Activated CD4-positive, alpha-beta memory T cell treated with anti-CD3 and anti-CD28 coated beads for 36 hours (primary cell): ENCODE measurements at regions not wholly inside any gene's neighbourhood (a gene's known extent, or its start where the extent isn't known, plus 50 kb on each side); places are given as distances from the start of the nearest gene placed in this dataset.

Experiments used
- CTCF ChIA-PET: fragments of 350-600 bp; sonication (Branson Sonifier 250); formaldehyde crosslinking; loops from one replicate; lab custom pipeline; 2021; ENCODE audit warnings: antibody characterized with exemption, inconsistent platforms; lab: Charles Lee
- POLR2A ChIA-PET: fragments of 350-600 bp; sonication (Branson Sonifier 250); formaldehyde crosslinking; loops from one replicate; lab custom pipeline; 2021; ENCODE audit warnings: antibody characterized with exemption; lab: Charles Lee
- DNase-seq: peaks from one replicate; pipeline ENCODE4 v3.0.0-alpha.2; 2020
- H3K27ac Mint-ChIP-seq: one replicate; pipeline ENCODE4 v1.8.0; 2021; ENCODE audit warnings: mixed read lengths
- H3K27me3 Mint-ChIP-seq: one replicate; pipeline ENCODE4 v1.8.0; 2021; ENCODE audit warnings: mixed read lengths
- H3K36me3 Mint-ChIP-seq: one replicate; pipeline ENCODE4 v1.8.0; 2021; ENCODE audit warnings: mixed read lengths
- H3K4me1 Mint-ChIP-seq: one replicate; pipeline ENCODE4 v1.8.0; 2021; ENCODE audit warnings: low read depth, mixed read lengths
- H3K4me3 Mint-ChIP-seq: one replicate; pipeline ENCODE4 v1.8.0; 2021; ENCODE audit warnings: mild to moderate bottlenecking, mixed read lengths
- H3K9me3 Mint-ChIP-seq: one replicate; pipeline ENCODE4 v1.8.0; 2021; ENCODE audit warnings: mixed read lengths
- intact Hi-C: fragments of 100-400 bp; cut with micrococcal nuclease; formaldehyde crosslinking; loops from one replicate; pipeline ENCODE4 v1.15.1; 2023

DNA sequence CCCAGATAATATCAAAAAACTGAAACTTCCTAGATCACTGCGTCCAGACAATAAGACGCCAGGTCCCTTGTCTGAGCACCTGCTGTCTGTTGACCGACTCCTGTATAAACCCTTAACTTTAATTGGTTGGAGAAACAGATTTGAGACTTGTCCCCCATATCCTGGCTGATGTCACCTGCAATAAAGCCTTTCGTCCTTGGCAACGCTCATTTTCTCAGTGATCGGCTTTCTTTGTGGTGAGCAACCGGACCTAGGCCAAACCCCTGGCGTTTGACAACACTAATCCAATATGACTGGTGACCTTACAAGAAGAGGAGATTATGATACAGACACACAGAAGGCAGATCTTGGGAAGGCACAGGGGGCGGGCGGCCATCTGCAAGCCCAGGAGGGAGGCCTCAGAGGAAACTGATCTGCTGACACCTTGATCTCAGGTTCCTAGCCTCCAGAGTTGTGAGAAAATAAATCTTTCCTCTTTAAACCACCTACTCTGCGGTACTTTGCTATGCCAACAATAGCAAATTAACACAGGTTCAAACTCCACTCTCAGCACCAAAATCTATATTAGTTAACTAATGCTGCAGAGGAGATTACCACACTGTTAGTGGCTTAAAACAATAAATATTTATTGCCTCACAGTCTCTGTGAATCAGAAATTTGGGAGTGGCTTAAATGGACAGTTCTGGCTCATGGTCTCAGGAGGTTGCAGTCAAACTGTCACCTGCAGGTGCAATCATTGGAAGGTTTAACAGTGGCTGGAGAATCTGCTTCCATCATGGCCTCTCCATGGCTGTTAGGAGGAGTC is 178.7 kb downstream of the OTOR start:
- no peaks in the 10 kb centered on the region for H3K36me3 Mint-ChIP-seq
- CTCF ChIA-PET: no interaction called here
- H3K9me3 Mint-ChIP-seq: no peaks in the 10 kb centered on the region
- H3K27ac Mint-ChIP-seq: no peak overlapping the region
- no peaks in the 10 kb centered on the region for H3K27me3 Mint-ChIP-seq
- no peak for DNase-seq
- H3K4me1 Mint-ChIP-seq: no peaks in the 10 kb centered on the region
- POLR2A ChIA-PET: no interaction called here
- intact Hi-C loops: no loop called here
- H3K4me3 Mint-ChIP-seq: no peak overlapping the region

DNA sequence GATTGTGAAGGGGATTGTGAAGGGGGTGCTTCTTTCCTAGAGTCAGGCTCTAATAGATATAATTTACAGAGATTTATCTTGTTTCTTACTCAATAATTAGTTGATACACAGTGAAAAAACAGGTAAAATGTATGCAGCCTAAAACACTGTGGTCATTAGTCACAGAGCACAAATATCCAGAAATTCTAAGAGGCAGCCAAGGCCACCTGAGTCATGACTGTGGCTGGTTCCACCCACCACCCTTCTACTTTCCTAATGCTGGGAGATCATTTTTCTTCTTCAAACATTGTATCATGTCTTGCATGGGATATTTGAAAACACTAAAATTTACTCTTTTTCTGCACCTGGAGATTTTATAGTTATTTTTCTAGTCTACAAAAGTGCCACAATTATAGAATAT is 181.6 kb downstream of the OTOR start:
- intact Hi-C loops: no loop called here
- H3K36me3 Mint-ChIP-seq: no peaks in the 10 kb centered on the region
- H3K27ac Mint-ChIP-seq: no peak overlapping the region
- H3K9me3 Mint-ChIP-seq: no peaks in the 10 kb centered on the region
- H3K27me3 Mint-ChIP-seq: no peaks in the 10 kb centered on the region
- no peak for DNase-seq
- POLR2A ChIA-PET: no interaction called here
- no peak overlapping the region for H3K4me3 Mint-ChIP-seq
- no peaks in the 10 kb centered on the region for H3K4me1 Mint-ChIP-seq
- CTCF ChIA-PET: no interaction called here

DNA sequence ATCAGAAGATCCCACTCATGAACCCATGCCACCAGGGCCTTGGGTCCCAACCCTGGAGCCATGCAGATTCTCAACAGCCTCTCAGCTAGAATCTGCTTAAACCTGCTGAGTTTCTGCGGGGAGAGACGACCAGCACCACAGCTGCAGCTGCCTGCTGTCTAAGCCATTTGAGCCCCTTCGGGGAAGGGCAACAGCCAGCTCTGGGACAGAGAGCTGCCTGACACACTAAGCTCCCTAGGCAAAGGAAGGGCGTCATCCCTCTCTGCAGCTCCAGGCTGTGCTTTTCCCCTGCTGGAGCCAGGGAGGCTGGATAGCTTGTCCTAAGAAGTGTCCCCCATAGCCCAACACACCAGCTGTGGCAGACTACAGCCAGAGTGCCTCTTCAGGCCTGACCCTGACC is 182.5 kb downstream of the OTOR start:
- H3K4me1 Mint-ChIP-seq: no peaks in the 10 kb centered on the region
- H3K36me3 Mint-ChIP-seq: no peaks in the 10 kb centered on the region
- H3K4me3 Mint-ChIP-seq: no peak overlapping the region
- intact Hi-C loops: no loop called here
- POLR2A ChIA-PET: no interaction called here
- DNase-seq: no peak
- no peak overlapping the region for H3K27ac Mint-ChIP-seq
- CTCF ChIA-PET: no interaction called here
- no peaks in the 10 kb centered on the region for H3K9me3 Mint-ChIP-seq
- H3K27me3 Mint-ChIP-seq: no peaks in the 10 kb centered on the region

DNA sequence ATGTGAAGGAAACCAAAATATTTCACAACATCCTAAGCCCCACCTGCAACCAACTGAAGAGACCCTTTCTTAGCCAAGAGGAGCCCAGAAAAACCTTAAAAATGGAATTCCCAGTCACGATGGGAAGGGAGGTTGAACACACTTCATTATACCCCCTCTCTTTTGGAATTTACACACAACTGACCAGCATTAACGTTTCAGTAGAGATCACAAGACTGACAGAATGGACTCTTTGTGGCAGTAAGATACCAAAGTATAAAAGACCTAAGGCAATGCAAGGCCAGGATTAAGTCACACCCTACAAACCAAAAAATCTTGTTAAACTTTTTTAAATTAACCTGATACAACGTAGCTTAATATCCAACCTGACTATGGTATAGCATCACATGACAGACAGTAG is 190.9 kb downstream of the OTOR start:
- H3K4me3 Mint-ChIP-seq: no peak overlapping the region
- H3K27ac Mint-ChIP-seq: no peak overlapping the region
- ChIA-PET CTCF (no interaction called here), POLR2A (no interaction called here)
- H3K4me1 Mint-ChIP-seq: no peaks in the 10 kb centered on the region
- no peaks in the 10 kb centered on the region for H3K27me3 Mint-ChIP-seq
- intact Hi-C loops: no loop called here
- H3K9me3 Mint-ChIP-seq: no peaks in the 10 kb centered on the region
- H3K36me3 Mint-ChIP-seq: no peaks in the 10 kb centered on the region
- DNase-seq: no peak

DNA sequence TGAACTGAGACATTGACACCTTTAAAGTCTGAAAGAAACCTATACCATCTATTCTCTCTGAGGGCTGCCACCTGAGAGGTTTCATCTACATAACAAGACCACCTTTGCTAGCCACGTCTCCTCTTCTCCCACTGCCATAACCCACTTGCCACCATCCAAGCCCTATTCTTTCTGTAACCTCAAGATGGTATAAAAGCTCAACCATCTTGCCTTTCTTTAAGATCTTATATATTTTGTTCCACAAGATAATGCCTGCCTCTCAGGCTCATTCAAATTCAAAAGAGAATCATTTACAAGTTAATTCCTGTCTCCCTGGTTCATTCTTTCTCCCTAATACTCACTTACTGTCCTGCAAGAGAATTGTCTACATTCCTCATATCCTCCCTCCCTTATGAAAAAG is 192.5 kb downstream of the OTOR start:
- no peak for DNase-seq
- H3K27ac Mint-ChIP-seq: no peak overlapping the region
- H3K4me1 Mint-ChIP-seq: no peaks in the 10 kb centered on the region
- no peak overlapping the region for H3K4me3 Mint-ChIP-seq
- intact Hi-C loops: no loop called here
- ChIA-PET CTCF (no interaction called here), POLR2A (no interaction called here)
- H3K36me3 Mint-ChIP-seq: no peaks in the 10 kb centered on the region
- H3K27me3 Mint-ChIP-seq: no peaks in the 10 kb centered on the region
- H3K9me3 Mint-ChIP-seq: no peaks in the 10 kb centered on the region

DNA sequence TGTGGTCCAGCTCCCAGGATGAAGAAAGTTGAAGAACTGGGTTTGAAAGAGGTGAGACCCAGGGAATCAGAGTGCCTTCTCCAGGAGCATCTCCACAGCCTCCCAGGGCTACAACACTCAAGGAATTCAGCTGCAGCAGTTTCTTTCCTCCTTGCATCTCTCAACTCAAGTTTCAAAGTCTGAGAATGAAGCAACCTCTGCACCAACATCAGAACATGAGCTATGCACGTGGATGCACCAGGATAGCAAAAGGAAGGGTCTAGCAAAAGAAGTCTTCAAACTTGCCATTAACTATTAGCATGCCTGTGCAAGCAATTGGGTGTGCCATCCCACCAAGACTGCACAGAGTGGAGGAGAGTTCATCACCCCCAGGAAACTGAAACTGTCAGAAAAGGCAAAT is 193.9 kb downstream of the OTOR start:
- Mint-ChIP-seq H3K9me3 (no peaks in the 10 kb centered on the region), H3K36me3 (no peaks in the 10 kb centered on the region), H3K4me1 (no peaks in the 10 kb centered on the region), H3K4me3 (no peak overlapping the region), H3K27me3 (no peaks in the 10 kb centered on the region), H3K27ac (no peak overlapping the region)
- ChIA-PET CTCF (no interaction called here), POLR2A (no interaction called here)
- no peak for DNase-seq
- intact Hi-C loops: no loop called here

DNA sequence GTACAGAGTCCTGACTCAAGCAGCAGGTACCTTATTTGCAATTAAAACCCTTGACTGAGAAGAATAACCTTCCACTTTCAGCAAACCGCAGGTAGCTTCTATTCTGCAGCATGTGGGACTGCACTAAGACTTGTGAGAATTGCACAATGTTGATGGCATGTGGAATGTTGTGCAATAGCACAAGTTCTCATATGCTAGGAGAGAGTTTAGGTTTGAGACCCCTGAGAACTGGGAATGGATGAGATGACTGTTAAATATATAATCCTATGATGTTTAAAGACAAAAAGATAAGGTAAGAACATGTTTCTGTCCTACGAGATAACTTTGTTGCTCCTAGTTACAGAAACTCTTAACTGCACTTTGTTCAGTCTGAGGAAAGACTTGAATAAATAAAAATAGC is 194.6 kb downstream of the OTOR start:
- H3K36me3 Mint-ChIP-seq: no peaks in the 10 kb centered on the region

DNA sequence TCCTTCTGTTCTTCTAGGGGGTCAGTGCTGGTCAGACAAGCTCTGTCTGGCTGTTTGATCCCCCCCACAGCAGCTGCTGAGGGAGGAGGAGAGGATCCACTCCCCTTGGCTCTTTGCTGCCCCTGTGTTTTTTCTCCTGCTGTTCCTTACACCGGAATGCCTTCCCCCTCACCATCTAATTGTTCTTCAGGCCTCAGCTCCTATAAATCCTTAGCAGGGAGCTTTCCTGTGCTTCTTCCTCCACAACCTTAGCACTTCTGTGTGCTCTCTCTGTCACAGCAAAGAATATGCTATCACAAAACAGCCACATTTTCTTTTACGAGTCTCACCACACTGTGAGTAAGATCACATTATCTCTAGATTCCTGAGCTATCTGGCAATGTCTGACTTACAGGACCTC is 196.6 kb downstream of the OTOR start:
- H3K27ac Mint-ChIP-seq: no peak overlapping the region
- intact Hi-C loops: no loop called here
- no peak for DNase-seq
- CTCF ChIA-PET: no interaction called here
- no peak overlapping the region for H3K4me3 Mint-ChIP-seq
- H3K4me1 Mint-ChIP-seq: no peaks in the 10 kb centered on the region
- H3K27me3 Mint-ChIP-seq: no peaks in the 10 kb centered on the region
- POLR2A ChIA-PET: no interaction called here
- peaks cover 7% of the 10 kb centered on the region for H3K9me3 Mint-ChIP-seq
- no peaks in the 10 kb centered on the region for H3K36me3 Mint-ChIP-seq

More for the DNA sequence above, 194.6 kb downstream of the OTOR start:
- intact Hi-C loops: no loop called here
- Mint-ChIP-seq H3K9me3 (no peaks in the 10 kb centered on the region), H3K4me3 (no peak overlapping the region), H3K27ac (no peak overlapping the region), H3K27me3 (no peaks in the 10 kb centered on the region), H3K4me1 (no peaks in the 10 kb centered on the region)
- CTCF ChIA-PET: no interaction called here
- no peak for DNase-seq
- POLR2A ChIA-PET: no interaction called here

DNA sequence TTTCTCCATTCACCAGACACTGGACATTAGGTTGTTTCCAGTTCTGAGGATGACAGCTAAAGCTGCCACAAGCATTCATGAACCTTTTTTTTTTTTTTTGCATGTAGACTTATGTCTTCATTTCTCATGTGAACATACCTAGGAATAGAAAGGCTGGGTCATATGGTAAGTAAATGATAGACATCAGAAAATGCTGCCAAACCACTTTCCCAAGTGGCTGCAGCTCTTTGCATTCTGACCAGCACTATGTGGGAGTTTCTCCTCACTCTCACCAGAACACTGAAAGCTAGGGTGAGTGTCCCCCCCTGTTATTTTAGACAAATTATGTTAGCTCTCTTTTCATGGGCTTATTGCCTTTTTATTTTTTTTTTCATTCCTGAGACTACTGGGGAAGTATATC is 197.5 kb downstream of the OTOR start:
- Mint-ChIP-seq H3K4me1 (no peaks in the 10 kb centered on the region), H3K27me3 (no peaks in the 10 kb centered on the region), H3K9me3 (peaks cover 15% of the 10 kb centered on the region), H3K27ac (no peak overlapping the region), H3K36me3 (no peaks in the 10 kb centered on the region), H3K4me3 (no peak overlapping the region)
- ChIA-PET POLR2A (no interaction called here), CTCF (no interaction called here)
- intact Hi-C loops: no loop called here
- DNase-seq: no peak

DNA sequence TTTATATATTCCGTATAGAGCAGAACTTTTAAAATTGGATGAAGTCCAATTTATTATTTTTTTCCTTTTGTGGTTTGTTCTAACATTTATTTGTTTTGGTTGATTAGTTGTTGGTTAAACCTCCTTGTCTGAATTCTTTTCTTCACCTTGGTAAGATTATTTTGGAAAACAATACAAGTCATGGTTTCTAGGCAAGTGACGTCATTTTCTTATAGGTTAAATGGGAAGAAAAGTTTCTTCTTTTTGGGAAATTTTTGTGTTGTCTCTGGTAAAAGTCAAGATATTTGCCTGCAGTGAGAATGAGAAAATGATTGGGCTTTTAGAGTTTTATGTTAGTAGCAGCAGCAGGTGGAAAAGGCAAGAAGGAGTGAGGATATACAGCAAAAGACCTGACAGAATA is 197.9 kb downstream of the OTOR start:
- no peak overlapping the region for H3K4me3 Mint-ChIP-seq
- H3K27me3 Mint-ChIP-seq: no peaks in the 10 kb centered on the region
- intact Hi-C loops: no loop called here
- H3K36me3 Mint-ChIP-seq: no peaks in the 10 kb centered on the region
- POLR2A ChIA-PET: no interaction called here
- peaks cover 16% of the 10 kb centered on the region for H3K9me3 Mint-ChIP-seq
- H3K4me1 Mint-ChIP-seq: no peaks in the 10 kb centered on the region
- DNase-seq: no peak
- H3K27ac Mint-ChIP-seq: no peak overlapping the region
- CTCF ChIA-PET: no interaction called here

DNA sequence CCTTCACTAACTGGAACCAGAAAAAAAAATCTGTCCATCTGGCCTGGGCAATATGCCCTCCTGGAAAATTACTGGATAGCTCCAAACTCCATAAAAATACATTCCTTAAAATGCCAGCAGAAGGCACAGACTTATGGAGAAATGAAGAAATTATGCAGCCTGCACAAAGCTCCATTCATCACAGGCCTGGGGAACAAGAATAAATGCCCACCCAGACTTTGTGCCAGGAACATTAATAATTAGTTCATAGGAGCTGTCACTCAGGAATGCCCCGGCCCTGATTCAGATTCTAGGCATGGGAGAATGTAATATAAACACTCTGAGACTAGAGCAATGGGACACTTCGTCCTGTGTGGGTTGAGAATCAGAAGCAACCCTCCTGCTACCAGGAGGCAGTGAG is 199.3 kb downstream of the OTOR start:
- Mint-ChIP-seq H3K4me1 (no peaks in the 10 kb centered on the region), H3K4me3 (no peak overlapping the region), H3K27me3 (no peaks in the 10 kb centered on the region), H3K27ac (no peak overlapping the region), H3K36me3 (no peaks in the 10 kb centered on the region), H3K9me3 (peaks cover 16% of the 10 kb centered on the region)
- intact Hi-C loops: no loop called here
- ChIA-PET POLR2A (no interaction called here), CTCF (no interaction called here)
- DNase-seq: no peak

DNA sequence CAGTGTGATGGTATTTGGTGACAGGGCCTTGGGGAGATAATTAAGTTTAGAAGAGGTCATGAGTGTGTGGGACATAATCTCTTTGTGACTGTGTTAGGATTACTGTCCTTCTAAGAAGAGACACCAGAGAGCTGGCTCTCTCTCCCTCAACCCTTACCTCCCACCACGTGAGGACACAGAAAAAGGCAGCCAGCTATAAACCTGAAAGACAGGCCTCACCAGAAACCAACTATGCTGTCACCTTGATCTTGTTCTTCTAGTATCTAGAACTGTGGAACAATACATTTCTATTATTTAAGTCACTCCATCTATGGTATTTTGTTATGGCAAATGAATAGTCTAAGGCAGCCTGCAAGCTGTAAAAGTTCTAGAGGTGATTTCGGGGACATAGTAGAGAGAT is 203.7 kb downstream of the OTOR start:
- H3K4me1 Mint-ChIP-seq: no peaks in the 10 kb centered on the region
- no peak for DNase-seq
- H3K9me3 Mint-ChIP-seq: peaks cover 16% of the 10 kb centered on the region
- POLR2A ChIA-PET: no interaction called here
- CTCF ChIA-PET: no interaction called here
- intact Hi-C loops: no loop called here
- H3K4me3 Mint-ChIP-seq: no peak overlapping the region
- H3K27ac Mint-ChIP-seq: no peak overlapping the region
- H3K27me3 Mint-ChIP-seq: no peaks in the 10 kb centered on the region
- H3K36me3 Mint-ChIP-seq: no peaks in the 10 kb centered on the region

DNA sequence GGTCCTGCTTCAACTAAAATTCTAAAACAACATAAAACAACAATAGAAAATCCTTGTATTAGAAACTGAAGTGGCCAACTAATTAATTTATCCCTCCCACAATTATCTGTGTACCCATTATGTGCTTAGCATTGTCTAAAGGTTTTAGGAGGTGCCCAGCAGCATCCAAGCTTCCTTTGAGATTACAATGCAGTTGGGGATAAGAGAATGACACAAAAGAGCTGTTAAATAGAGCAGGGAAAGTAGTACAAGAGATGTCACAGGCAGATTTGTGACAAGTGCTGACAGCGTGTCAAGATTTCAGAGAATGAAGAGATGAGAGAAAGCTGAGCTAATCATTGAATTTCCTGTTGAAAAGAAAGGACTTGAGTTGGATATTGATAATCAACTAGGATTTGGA is 204.8 kb downstream of the OTOR start:
- no peak for DNase-seq
- Mint-ChIP-seq H3K27ac (no peak overlapping the region), H3K4me1 (no peaks in the 10 kb centered on the region), H3K4me3 (no peak overlapping the region), H3K36me3 (no peaks in the 10 kb centered on the region), H3K27me3 (no peaks in the 10 kb centered on the region), H3K9me3 (peaks cover 16% of the 10 kb centered on the region)
- intact Hi-C loops: no loop called here
- POLR2A ChIA-PET: no interaction called here
- CTCF ChIA-PET: no interaction called here
